B cell (primary cell): ENCODE measurements at regions not wholly inside any gene's neighbourhood (a gene's known extent, or its start where the extent isn't known, plus 50 kb on each side); places are given as distances from the start of the nearest gene placed in this dataset.

Experiments used
- ATAC-seq: fragments of 200-7000 bp; cut with Tn5 transposase; one replicate; pipeline ENCODE4 v1.10.0; 2021; ENCODE audit warnings: low read depth, mild to moderate bottlenecking, moderate number of reproducible peaks, moderate library complexity
- CTCF ChIA-PET: fragments of 350-600 bp; sonication (Branson Sonifier 250); formaldehyde crosslinking; loops from one replicate; lab custom pipeline; 2021; ENCODE audit warnings: antibody characterized with exemption, inconsistent platforms; lab: Charles Lee
- POLR2A ChIA-PET: fragments of 350-600 bp; sonication (Branson Sonifier 250); formaldehyde crosslinking; loops from one replicate; lab custom pipeline; 2021; ENCODE audit warnings: antibody characterized with exemption; lab: Charles Lee
- DNase-seq: peaks from one replicate; pipeline ENCODE4 v3.0.0; 2013
- H2AFZ ChIP-seq: 2 replicates; pipeline ENCODE4 v1.6.1; 2012; ENCODE audit warnings: mild to moderate bottlenecking, low read depth, low read length; ENCODE audit not compliant: insufficient read depth, poor library complexity, severe bottlenecking
- H3K27ac ChIP-seq, 2 donors: 1 replicate in 1 of 2; 2 replicates in 1 of 2; pipeline ENCODE4 v1.5.1; 2012 to 2013; ENCODE audit warnings: low read length in 2 of 2, mild to moderate bottlenecking in 2 of 2, moderate library complexity in 1 of 2
- H3K27me3 ChIP-seq, 4 experiments: fragments of 200-600 bp in 1 of 4; sonication (generic) in 1 of 4; replicated peaks in 1 of 4; 1 replicate in 2 of 4; 2 replicates in 2 of 4; pipeline versions ENCODE4 v1.6.1 to v1.7.0; 2013 to 2016; ENCODE audit warnings: low read length in 3 of 4, mild to moderate bottlenecking in 2 of 4, mixed read lengths in 1 of 4, moderate library complexity in 1 of 4; ENCODE audit not compliant: insufficient read depth in 4 of 4, control insufficient read depth in 3 of 4; ENCODE audit errors: control extremely low read depth in 1 of 4
- H3K36me3 ChIP-seq, 2 experiments: replicated peaks in 1 of 2; 1 replicate in 1 of 2; 2 replicates in 1 of 2; pipeline versions ENCODE4 v1.6.1 to v1.7.1; 2013; ENCODE audit warnings: low read length in 1 of 2; ENCODE audit not compliant: insufficient read depth in 2 of 2, control insufficient read depth in 1 of 2; ENCODE audit errors: control extremely low read depth in 1 of 2, extremely low read depth in 1 of 2
- H3K4me1 ChIP-seq, 2 donors: fragments of 200-600 bp in 1 of 2; sonication (generic) in 1 of 2; 1 replicate in 1 of 2; 2 replicates in 1 of 2; pipeline versions ENCODE4 v1.5.1 to v1.6.1; 2013 to 2017; ENCODE audit warnings: low read length in 2 of 2; ENCODE audit not compliant: control insufficient read depth in 2 of 2, insufficient read depth in 2 of 2
- H3K4me2 ChIP-seq: replicated peaks from 2 replicates; pipeline ENCODE3; 2012; ENCODE audit warnings: mild to moderate bottlenecking, low read depth, low read length; ENCODE audit not compliant: poor library complexity, severe bottlenecking
- H3K4me3 ChIP-seq, 5 experiments: fragments of 200-600 bp in 1 of 5; sonication (generic) in 1 of 5; 1 replicate in 3 of 5; 2 replicates in 2 of 5; pipeline versions ENCODE4 v1.5.1 to v1.7.0; 2011 to 2016; ENCODE audit warnings: low read length in 4 of 5, mild to moderate bottlenecking in 4 of 5, low read depth in 2 of 5, control low read depth in 1 of 5, moderate library complexity in 1 of 5; ENCODE audit not compliant: insufficient read depth in 1 of 5; ENCODE audit errors: control extremely low read depth in 1 of 5, extremely low read depth in 1 of 5
- H3K79me2 ChIP-seq: fragments of 200-600 bp; sonication (generic); one replicate; pipeline ENCODE4 v1.6.0; 2016; ENCODE audit warnings: low read length; ENCODE audit not compliant: control insufficient read depth, insufficient read depth
- H3K9ac ChIP-seq: fragments of 200-600 bp; sonication (generic); 2 replicates; pipeline ENCODE4 v1.6.1; 2017; ENCODE audit warnings: mild to moderate bottlenecking, low read length, moderate library complexity
- H3K9me3 ChIP-seq, 3 donors: one replicate each; pipeline versions ENCODE4 v1.6.1 to v1.7.1; 2013; ENCODE audit warnings: low read length in 2 of 3; ENCODE audit not compliant: control insufficient read depth in 2 of 3, insufficient read depth in 1 of 3; ENCODE audit errors: control extremely low read depth in 1 of 3
- H4K20me1 ChIP-seq: 2 replicates; pipeline ENCODE4 v1.6.0; 2012; ENCODE audit warnings: mild to moderate bottlenecking, low read length; ENCODE audit not compliant: insufficient read depth, control insufficient read depth, poor library complexity, severe bottlenecking
- H3K27ac Mint-ChIP-seq: one replicate; pipeline ENCODE4 v1.8.0; 2021; ENCODE audit warnings: mixed read lengths
- H3K27me3 Mint-ChIP-seq: one replicate; pipeline ENCODE4 v1.8.0; 2021; ENCODE audit warnings: mixed read lengths
- H3K4me1 Mint-ChIP-seq: one replicate; pipeline ENCODE4 v1.8.0; 2021; ENCODE audit warnings: mixed read lengths
- H3K4me3 Mint-ChIP-seq: one replicate; pipeline ENCODE4 v1.8.0; 2021; ENCODE audit warnings: mixed read lengths
- H3K9me3 Mint-ChIP-seq: one replicate; pipeline ENCODE4 v1.8.0; 2022; ENCODE audit warnings: mixed read lengths; ENCODE audit not compliant: insufficient read depth
- CTCF ChIP-seq: fragments of 200-600 bp; IDR thresholded peaks from one replicate; pipeline ENCODE4 v1.8.0; 2022; ENCODE audit warnings: antibody characterized with exemption, mild to moderate bottlenecking
- EZH2 ChIP-seq: IDR thresholded peaks from 2 replicates; pipeline ENCODE4 v1.6.1; 2012; ENCODE audit warnings: borderline replicate concordance, low read depth, mild to moderate bottlenecking, moderate library complexity, low read length; ENCODE audit not compliant: insufficient read depth, poor library complexity, severe bottlenecking
- WGBS: methylation state at CpG from one replicate; pipeline ENCODE4 v1.1.5; 2013; ENCODE audit warnings: missing lambda C conversion rate; ENCODE audit not compliant: insufficient coverage; 5-methylcytosine and 5-hydroxymethylcytosine counted together
- intact Hi-C: fragments of 100-400 bp; cut with micrococcal nuclease; formaldehyde crosslinking; loops from one replicate; pipeline ENCODE4 v1.10.0; 2022

GRCh38 chrX:39171686-39172085 is 370.4 kb downstream of the MID1IP1 start:
- Histone ChIP-seq H3K9me3 (no peaks in the 10 kb centered on the region), H2AFZ (no peak overlapping the region), H3K4me3 (no peak overlapping the region), H3K36me3 (no peaks in the 10 kb centered on the region), H3K9ac (no peak overlapping the region), H3K79me2 (no peaks in the 10 kb centered on the region), H3K27ac (no peak overlapping the region), H4K20me1 (no peaks in the 10 kb centered on the region), H3K4me1 (no peaks in the 10 kb centered on the region), H3K4me2 (no peak overlapping the region), H3K27me3 (no peaks in the 10 kb centered on the region)
- peaks cover 2% of the 10 kb centered on the region for H3K4me1 Mint-ChIP-seq
- H3K27ac Mint-ChIP-seq = no peak overlapping the region
- intact Hi-C loops = no loop called here
- DNase-seq (no peak), ATAC-seq (no peak)
- no peaks in the 10 kb centered on the region for H3K9me3 Mint-ChIP-seq
- no peaks in the 10 kb centered on the region for H3K27me3 Mint-ChIP-seq
- no peak overlapping the region for H3K4me3 Mint-ChIP-seq
- POLR2A ChIA-PET = no interaction called here
- 96% methylated on average over 3 of the region's 3 CpGs for WGBS
- TF ChIP-seq EZH2 = no peak
- no peak for TF ChIP-seq CTCF
- CTCF ChIA-PET = no interaction called here

GRCh38 chrX:39174241-39174771 is 373.0 kb downstream of the MID1IP1 start:
- WGBS = 17% methylated on average over 1 of the region's 5 CpGs
- Histone ChIP-seq H3K27ac (no peak overlapping the region), H3K9me3 (no peaks in the 10 kb centered on the region), H4K20me1 (no peaks in the 10 kb centered on the region), H3K27me3 (no peaks in the 10 kb centered on the region), H3K79me2 (no peaks in the 10 kb centered on the region), H2AFZ (no peak overlapping the region), H3K9ac (no peak overlapping the region), H3K4me2 (no peak overlapping the region), H3K4me1 (no peaks in the 10 kb centered on the region), H3K4me3 (no peak overlapping the region), H3K36me3 (no peaks in the 10 kb centered on the region)
- ChIA-PET CTCF (no interaction called here), POLR2A (no interaction called here)
- TF ChIP-seq CTCF = no peak
- no peak for TF ChIP-seq EZH2
- DNase-seq = no peak
- intact Hi-C loops = no loop called here
- Mint-ChIP-seq H3K27me3 (no peaks in the 10 kb centered on the region), H3K4me1 (peaks cover 2% of the 10 kb centered on the region), H3K9me3 (no peaks in the 10 kb centered on the region), H3K27ac (no peak overlapping the region), H3K4me3 (no peak overlapping the region)
- ATAC-seq = no peak
